HG03064 (cell line): ENCODE measurements at regions not wholly inside any gene's neighbourhood (a gene's known extent, or its start where the extent isn't known, plus 50 kb on each side); places are given as distances from the start of the nearest gene placed in this dataset.
"Not testable (repeated sequence)": the region's sequence is repeated elsewhere in the genome, so short reads cannot be mapped to it uniquely, and the experiment has no call there.

Experiments used
- ATAC-seq: cut with Tn5 transposase; IDR thresholded peaks from one replicate; pipeline ENCODE4 v1.9.1; 2021; ENCODE audit warnings: low read depth; ENCODE audit not compliant: unreplicated experiment

DNA sequence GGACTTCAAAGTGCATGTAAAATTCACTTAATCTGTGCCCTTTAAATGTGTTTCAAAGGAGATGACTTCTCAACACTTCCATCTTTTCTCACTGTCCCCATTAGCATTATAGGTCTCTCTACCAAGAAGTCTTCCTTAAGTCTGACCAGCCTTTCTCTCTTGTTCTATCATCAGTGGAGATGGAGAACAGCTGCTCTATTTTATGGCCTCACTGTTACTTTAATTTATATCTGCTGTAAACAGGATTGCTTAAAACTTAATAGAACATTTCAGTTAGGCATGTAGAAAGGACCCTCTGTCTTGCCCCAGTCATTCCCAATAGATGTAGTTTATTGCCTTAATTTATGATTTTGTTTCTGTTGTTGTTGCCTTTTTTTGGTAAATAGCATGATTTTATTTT, 86.0 kb upstream of the CDC42EP3 start:
- not testable (repeated sequence) for ATAC-seq

DNA sequence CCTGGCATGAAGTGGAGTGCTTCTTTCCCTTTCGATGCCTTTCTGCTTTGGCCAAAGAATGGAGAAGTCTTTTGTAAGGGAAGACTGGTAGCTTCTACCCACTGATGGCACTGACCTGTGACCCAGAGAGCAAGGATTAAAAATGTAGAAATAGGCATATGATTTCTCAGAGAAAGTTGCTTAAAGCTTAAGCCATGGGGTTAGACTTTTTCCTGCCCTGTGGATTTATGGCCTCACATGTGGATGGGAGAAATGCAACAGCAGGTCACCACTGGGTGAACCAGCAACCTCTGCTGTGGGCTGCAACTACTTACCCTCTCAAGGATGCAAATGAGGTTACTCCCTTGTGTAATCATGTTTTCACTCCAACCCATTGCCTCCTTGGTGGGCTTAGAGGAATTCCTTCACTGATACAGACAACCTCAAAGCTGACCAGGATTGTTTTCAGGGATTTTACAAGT, 86.7 kb upstream of the CDC42EP3 start:
- ATAC-seq, result not testable (repeated sequence)

DNA sequence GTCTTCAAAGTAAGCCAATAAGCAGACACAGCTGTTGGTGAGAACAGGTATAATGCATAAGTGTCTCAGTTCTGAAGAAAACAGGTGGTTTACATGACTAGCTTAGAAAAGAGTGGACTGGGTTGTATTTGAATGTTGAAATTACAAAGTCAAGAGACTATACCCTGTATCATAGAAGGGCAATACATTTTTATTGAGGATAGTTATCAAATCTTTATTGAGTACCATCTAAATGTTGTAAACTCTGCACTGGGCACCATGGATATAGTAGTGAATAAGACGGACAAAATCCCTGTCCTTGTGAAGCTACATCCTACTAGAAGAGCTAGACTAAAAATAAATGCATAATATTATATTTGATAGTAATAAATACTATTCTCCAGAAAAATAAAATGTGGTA, 88.5 kb upstream of the CDC42EP3 start:
- ATAC-seq, result not testable (repeated sequence)

DNA sequence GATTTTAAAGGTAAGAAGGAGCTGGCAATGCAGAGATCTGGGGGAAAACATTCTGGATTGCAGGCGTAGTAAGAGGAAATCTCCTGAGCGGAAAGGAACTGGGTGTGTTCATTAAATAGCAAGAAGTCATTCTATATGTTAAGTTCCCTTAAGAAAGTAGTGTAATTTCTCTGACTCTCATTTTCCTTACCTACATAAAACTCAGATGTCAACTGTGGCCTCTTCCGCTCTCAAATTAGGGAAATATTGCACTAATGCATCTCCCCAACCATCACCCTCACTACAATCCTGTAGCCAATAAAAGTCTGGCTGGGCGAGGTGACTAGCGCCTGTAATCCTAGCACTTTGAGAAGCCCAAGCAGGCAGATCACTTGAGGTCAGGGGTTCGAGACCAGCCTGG, 89.0 kb upstream of the CDC42EP3 start:
- no peak for ATAC-seq

DNA sequence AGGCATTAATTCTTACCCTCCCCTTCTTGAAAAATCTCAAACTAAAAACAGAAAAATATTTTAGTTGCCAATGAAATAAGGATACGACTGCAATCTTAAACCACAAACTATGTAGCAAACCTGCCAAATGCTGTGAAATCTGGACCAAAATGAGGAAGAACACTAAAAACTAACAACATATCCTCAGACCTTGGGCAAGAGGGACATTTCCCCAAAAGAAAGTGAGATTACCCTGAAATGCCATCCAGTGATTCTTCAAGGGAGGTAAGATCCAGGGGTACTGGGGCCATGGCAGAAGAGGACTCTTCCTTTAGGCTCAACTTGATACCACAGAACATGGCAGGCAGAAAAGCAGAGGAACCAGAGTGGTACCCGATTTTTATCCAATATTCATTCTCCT, 90.8 kb upstream of the CDC42EP3 start:
- ATAC-seq, result not testable (repeated sequence)

DNA sequence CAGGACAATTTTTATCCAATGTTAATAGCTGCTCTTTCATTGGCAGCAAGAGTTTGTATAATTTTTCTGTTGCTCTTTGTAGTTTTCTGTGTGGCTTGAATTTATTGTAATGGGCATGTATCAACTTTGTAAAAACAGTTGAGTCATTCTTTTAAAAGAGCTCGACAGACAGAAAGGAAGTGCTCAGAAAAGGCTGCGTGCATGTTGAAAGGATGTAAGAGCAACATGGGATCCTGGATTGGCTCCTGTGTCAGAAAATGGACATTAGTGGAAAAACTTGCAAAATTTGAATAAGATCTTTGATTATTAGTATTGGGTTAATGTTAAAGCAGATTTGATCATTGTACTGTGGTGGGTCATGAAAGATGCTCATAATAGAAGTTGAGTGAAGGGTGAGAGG, 93.3 kb upstream of the CDC42EP3 start:
- no peak for ATAC-seq

DNA sequence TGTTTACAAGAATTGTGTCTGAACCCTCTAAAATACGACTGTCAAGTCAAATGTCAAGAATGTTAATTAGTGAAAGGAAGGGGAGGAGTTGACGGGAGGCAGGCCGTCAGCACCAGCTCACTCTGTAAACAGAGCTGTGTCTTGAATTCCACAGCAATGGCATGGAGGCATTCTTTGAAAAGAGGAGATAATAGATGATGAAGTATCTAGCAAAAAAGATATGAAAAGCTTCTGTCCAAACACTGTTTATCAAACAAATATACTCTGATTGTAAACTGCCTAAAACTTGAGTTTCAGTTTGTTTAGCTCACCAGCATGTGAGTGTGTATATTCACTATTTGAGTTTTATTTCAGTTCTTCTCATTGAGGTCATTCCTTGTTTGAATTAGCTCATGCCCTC, 94.7 kb upstream of the CDC42EP3 start:
- no peak for ATAC-seq

DNA sequence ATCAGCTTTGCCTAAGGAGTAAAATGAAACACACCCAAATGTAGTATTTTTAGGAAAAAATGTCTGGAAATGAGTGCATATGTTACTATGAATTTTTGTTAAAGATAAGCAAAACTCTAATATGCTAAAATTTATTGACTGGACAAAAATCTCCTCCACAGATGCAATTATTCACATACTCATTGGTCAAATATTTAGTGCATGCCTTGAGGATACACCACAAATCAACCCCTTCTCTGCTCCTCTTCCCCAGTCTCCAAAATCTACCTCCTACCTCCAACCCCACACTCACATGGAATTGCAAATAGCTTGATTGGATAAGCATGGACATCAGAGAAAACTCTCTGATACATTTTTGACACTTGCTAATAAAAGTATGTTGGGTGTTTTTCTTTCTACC, 95.6 kb upstream of the CDC42EP3 start:
- no peak for ATAC-seq

DNA sequence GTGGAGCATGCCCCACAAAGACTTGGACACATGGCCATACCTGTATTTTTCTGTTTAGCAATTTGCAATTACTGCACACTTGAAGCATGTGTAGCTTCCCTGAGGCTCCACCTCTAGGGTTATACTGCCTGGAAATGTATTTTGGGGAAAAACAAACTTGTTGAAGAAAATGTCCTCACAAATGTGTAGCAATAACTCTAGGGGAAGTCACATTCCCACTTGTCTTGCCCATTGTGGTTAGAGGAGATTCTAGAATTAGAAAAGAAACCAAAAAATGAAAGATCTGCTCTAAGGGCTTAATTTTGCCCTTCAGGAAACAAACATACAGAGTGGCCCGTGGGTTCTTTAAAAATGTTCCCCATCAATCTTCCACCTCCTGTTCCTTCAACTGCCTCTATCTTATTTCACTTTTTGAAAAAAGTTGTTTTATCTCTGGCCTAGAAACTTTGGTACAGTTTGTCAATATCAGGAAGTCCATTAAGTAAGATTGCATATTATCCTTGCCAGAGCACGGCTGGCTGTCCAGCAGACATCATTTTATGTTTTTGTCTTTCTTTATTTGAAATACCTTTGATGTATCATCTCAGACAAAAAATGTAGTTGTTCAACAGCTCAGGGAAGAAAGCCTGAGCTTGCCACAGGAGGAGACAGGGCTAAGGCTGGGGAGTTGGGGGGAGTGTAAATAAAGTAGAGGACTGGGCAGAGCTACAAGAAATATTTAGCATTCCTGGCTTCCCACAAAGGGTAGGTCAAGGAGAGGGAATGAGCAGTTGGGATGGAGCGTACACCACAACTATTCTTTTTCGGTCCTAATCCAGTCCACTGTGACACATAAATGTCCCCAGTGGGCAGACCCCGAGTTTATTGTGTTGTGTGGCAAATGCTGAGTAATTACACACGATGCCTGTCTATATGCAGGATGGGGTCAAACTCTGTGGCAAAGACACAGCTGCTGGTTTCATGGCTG, 96.8 kb upstream of the CDC42EP3 start:
- ATAC-seq, result no peak

DNA sequence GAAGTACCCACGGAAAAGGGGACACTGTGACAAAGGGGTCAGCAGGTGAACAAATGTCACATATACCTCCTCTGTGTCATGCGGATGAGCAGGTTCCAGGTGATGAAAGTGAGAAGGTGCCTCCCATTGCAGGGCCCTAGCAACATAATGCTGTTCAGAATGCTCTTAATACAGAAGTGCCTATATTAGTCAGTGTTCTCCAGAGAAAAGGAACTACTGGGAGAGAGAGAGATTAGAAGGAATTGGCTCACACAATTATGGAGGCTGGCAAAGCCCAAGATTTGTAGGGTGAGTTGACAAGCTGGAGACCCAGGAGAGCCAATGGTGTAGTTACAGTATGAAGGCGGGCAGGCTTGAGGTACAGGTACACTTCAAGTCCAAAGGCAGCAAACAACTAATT, 98.1 kb upstream of the CDC42EP3 start:
- ATAC-seq, result no peak

DNA sequence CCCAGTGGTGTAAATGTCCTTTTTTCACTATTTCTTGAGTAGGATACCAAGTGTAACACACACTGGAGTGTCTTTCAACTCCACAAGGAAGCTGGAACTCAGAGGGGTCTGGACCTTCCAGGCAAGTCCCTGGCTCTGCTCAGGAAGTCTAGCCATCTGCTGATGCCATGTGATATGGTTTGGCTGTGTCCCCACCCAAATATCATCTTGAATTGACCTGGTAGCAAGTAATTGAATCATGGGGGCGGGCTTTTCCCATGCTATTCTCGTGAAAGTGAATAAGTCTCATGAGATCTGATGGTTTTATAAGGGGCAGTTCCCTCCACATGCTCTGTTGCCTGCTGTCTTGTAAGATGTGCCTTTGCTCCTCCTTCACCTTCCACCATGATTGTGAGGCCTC, 99.4 kb upstream of the CDC42EP3 start:
- no peak for ATAC-seq

DNA sequence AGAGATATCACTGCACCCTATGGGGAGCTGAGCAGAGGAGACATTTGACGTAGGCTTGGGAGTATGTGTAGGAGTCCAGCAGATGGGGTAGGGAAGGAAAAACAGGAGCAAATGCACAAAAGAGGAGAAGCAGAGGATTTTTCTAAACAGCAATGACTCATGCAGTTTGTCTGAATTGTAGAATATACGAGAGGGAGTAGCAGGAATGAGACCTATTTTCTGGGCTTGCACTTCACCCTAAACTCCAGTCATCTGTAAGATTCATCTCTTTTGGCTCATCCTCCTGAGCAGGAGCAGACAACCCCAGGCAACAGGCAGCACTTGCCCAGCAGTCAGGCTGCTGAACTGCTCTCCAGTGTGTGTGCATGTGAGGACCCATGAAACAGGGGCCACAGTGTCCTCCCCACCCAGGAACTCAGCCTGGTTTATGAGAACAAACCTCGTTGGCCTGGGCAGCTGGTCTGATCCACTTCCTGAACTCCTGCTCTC, 100.2 kb upstream of the CDC42EP3 start:
- no peak for ATAC-seq

DNA sequence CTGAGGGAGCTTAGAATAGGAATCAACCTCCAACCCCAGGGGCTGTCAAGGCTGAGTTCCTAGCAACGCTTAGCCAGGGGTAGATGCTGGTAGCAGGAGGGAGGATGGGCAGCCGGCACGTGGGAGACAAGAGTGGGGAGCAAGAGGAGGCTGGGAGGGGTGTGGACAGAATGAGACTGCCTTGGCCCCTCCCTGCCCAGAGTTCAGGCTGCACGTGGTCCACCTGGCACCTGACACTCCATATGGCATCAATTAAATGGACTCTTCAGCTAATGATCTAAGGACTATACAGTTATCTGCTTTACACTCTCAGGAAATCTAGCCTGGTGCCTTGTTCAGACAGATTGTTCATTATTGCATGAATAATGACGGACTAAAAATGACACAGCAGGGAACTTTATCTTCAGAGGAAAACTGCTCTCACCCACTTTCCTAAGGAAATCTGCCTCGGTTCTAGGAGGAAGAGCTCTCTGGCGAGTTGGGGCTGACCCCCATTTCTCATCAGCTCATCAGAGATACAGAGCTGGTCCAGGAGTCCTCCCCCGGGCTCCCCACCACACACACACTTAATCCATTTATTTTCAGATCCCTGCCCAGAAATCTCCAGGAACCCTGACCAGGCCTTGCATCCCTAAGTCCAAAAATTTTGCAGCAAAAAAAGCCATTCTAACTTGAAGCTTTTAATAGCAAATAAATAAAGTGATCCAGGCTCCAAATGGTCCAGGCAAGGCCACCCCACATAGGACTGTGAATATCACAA, 102.1 kb upstream of the CDC42EP3 start:
- ATAC-seq, result no peak

DNA sequence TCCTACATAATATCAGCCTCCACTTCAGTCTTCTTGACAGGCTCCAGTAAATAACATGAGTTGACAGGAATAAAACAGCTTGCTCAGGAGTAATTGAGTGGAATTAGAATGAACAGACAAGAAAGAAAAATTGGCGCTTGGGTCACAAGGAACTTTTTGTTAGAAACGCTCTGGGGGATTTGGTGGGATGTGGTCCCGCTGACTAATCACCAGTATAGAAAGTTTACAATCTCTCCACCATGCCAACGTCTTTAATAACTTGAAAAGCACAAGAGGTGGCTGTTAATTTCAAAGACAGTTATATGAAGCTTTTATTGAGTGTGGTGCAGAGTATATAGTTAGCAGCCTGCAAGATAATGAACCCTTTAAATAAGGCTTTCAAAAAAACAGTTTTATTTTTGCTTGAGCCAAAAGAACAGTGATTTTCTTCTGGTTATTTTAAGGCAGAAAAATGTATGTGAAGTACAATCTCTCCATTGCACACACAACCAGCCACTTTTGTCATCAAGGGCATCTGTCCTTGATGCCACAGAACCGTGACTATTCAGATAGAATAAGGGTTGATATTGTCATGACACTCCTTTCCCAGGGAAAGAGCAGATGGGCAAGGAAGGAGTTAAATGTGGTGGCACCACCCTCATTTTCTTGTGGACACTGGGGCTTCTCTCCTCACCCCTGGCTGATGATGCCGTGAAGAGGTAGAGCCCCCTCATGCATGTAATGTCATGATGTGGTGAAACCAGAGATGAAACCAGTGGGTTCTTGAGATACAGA, 102.9 kb upstream of the CDC42EP3 start:
- ATAC-seq, result not testable (repeated sequence)

DNA sequence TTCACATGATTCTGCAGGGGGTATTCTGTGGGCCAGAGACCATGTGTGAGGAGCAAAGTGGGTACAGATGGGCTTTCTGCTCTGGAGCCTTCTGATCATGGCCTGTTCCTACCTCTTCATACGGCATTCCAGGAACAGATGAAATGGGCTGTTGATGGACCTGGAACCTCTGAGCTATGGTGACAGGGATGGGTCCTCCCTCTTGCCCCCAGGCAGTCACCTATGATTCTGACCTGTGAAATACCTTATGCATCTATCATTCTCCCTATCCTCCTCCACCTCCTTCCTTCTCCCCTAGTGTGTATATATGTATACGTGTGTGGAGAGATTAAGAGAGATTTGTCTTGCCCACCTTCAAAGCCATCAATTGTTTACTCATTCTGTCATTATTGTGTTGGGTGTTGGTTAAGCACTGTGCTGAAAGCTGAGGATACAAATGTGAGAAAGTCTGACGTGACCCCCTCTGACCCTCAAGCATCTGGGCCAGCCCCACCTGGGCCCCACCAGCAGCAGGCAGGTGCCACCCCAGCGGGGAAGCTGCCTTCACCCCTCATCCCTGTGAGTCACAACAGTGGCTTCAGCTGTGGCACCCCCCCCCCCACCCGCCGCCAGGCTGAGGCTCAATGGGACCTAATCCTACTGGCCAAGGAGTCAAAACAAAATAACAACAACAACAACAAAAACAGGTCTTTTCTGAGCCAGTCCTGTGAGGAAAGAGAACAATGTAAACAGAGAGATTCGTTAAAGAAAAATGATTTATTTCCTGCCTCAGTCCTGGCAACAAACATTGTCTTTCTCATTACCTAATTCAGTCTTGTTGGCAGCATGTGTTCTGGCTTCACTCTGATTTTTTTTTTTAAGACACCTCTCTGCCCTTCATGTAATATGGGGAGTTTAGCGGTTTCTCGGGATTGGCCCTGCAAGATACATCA, 103.8 kb upstream of the CDC42EP3 start:
- no peak for ATAC-seq

DNA sequence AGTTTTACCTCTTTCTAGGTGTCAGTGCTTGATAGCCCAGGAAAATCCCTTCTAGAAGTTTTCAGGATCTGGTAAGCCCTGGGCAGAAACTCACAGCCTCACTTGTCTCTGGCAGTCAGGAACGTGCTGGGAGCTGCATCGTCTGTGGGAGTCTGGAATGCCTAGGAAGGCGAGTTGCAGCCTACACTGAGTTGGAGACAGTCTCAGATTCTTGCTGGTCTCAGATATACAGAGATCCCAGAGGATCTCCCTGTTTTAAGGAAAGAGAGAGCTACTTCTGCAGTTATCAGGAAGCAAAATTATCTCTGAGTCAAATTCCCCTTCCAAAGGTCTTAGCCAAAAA, 104.4 kb upstream of the CDC42EP3 start:
- ATAC-seq, result no peak

DNA sequence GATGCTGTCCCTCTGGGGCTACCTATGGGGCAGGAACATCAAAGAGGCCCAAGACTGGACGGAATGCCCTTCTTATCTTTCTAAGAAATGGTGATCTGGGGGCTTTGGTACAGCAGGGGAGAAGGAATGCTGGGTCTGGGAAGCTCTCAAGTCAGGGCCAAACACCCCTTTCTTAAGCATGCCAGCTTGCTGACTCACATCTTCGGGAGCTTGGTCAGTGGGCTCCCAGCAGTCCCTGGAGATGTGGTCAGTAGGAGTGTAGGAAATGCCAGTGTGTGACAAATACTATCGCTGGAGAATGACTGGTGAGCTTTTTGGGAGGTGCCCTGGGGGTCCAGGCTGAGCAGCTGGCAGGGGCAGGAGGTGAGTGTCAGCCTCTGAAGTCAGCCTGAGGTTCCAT, 105.0 kb upstream of the CDC42EP3 start:
- ATAC-seq, result no peak

DNA sequence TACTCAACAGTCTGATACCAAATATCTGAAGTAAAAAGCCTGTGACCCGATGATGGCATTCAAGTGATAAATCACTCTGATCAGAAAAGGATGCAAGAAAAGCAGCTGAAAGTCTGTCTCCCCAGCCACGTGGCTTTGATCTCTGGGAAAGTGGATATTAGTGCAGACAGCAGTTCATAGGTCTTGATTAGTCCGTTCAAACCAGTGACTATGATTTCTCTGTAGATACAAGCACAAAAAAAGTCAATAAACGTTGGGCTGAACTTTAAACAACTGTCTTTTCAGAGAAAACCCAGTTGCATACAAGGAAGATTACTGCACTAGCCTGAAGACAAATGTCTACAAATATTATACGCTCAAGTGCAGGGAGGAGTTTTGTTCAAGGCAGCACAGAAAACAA, 107.7 kb upstream of the CDC42EP3 start:
- ATAC-seq, result no peak

DNA sequence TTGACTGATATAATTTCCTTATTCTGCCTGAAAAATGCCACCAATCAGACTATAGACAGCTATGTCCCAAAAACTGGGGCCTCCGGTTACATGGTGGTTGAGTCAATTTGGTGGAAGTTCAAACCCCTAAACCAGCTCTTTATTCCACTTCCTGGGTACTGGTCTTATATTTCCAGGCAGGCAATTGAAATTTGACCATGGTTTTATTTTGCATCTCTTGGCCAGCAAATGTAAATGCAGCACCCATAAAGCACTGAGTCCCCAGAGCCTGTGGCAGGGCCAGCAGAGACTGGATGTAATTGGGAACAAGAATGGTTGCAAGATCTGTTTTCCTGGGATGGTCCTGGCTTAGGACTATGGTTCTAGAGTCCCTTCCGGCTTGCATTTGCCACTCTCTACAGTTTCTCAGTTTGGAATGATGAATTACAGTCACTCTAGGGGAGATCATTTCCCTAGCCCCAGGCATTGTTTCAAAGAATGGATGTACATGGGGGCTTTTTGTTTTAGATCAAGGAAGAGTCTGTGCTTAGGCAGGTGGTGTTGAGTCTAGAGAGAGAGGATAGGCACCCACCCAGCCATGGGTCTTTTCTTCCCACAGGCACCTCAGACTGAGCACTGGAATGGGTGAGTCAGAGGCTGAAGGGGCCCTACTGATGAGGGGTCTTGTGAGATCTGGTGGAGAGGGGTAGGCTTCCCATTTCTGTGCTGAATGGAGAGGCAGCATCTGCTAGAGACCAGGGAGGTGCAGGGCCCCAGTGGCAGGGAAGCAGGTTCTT, 108.4 kb upstream of the CDC42EP3 start:
- ATAC-seq, result no peak
